UCSD-AML1 (cell line): ENCODE measurements at regions not wholly inside any gene's neighbourhood (a gene's known extent, or its start where the extent isn't known, plus 50 kb on each side); places are given as distances from the start of the nearest gene placed in this dataset.

ENCODE experiments used
- DNase-seq: peaks from one replicate; lab custom pipeline; 2025; ENCODE audit not compliant: unreplicated experiment; lab: John Stamatoyannopoulos, UW

DNA sequence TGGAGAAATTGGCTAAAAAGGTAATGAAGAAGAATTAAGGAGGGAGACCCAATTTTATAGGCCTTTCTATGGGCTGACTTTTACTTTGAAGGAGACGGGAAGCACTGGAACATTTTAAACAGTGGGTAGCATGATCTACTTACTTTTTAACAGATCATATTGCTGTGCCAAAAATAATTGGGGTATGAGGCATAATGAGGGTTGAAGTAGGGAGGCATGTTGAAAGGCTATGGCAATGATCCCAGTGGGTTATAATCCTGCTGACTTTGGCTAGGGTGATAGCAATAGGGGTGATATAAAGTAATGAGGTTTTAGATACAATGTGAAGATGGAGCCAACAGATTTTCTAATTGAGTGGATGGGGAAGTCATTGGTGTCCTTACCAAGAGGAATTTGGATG lies 73.2 kb downstream of the GPR37 start:
- DNase-seq: no peak

DNA sequence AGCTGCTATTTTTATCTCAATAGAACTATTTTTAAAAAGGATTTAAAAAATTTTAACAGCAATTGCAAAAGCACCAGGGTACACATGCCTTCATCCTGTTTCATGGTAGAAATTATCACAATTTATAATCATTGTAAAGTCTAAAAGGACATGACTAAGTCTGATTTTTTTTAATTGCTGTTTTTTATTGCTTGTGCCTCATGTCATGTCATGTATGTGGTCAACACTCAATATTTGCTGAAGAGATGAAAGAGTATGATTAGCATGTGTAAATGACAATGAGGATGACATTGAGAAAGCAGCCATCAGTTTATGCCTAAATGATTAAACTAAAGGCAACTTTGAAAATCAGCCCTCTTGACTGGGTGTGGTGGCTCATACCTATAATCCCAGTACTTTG lies 74.8 kb downstream of the GPR37 start:
- no peak for DNase-seq

DNA sequence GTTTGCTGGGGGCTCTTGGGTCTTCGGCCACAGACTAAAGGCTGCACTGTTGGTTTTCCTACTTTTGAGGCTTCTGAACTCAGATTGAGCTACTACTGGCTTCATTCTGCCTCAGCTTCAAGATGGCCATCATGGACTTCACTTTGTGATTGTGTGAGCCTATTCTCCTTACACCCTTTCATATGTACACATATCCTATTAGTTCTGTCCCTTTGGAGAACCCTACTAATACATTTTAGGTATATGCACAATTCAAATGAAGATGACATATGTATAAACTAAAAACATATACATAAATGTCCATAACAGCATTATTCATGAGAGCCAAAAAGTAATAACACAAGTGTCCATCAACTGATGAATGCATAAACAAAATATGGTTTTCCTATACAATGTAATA lies 75.7 kb downstream of the GPR37 start:
- DNase-seq: no peak

DNA sequence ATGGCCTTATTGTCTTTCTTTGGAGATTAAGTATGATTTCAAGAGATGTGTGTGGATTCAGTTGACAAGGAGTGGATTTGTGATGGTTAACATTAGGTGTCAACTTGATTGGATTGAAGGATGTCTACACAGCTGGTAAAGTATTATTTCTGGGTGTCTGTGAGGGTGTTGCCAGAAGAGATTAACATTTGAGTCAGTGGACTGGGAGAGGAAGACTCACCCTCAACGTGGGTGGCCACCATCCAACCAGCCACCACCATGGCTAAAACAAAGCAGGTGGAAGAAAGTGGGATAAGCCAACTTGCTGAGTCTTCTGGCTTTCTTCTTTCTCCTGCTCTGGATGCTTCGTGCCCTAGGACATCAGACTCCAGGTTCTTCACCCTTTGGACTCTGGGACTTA lies 76.1 kb downstream of the GPR37 start:
- no peak for DNase-seq

DNA sequence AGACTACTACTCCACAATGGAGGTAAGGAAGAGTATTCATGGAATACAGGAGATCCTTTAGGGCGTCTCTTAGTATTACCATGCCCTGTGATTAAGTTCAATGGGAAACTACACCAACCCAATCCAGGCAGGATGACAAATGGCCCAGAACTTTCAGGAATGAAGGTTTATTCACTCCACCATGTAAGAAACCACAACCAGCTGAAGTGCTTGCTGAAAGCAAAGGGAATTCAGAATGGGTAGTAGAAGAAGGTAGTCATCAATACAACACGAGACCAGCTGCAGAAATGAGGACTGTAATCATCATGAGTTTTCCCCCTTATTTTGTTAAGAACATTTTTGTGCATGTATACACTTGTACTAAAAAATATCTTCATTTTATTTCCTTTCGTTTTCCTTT lies 76.6 kb downstream of the GPR37 start:
- no peak for DNase-seq

DNA sequence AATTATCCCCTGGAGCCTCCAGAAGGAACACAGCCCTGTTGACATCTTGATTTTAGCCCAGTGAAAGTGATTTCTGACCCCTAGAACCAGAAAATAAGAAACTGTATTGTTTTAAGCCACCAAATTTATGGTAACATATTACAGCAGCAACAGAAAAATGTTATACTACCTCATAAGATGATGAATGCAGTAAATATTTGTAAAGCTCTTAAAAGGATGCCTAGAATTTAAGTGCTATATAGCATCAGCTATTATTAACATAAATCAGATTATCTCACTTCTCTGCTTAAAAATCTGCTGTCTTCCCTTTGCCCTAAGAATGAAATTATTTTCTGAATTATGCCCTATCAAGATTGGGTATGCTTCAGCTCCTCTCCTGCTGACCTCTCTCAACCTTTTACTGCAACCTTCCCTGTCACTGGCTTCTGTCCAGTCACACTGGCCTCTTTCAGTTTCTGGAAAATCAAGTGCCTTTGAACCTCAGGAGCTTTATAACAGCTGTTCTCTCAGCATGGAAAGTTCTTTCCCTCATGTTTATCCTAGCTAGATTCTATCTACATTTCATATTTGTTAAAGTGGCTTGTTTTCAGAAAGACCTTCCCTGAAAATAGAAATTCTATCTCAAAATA lies 78.9 kb downstream of the GPR37 start:
- DNase-seq: no peak

DNA sequence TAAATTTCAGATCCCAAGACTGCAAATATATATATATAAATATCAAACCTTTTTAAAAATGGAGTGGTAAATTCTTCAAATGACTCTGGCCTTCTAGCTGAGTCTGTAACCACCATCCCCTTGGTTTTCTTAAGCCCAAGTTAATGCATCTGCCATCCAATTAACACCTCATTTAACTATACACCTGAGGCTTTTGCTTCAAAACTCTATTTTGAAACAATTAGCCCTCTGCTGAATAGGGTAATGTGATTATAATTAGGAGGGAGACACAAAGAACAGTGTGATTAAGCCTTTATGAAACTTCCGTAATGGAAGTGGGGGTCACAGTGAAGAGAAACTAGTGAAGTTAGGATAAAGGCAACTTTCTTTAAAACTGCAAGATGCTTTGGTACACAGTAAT lies 83.6 kb downstream of the GPR37 start:
- DNase-seq: no peak

DNA sequence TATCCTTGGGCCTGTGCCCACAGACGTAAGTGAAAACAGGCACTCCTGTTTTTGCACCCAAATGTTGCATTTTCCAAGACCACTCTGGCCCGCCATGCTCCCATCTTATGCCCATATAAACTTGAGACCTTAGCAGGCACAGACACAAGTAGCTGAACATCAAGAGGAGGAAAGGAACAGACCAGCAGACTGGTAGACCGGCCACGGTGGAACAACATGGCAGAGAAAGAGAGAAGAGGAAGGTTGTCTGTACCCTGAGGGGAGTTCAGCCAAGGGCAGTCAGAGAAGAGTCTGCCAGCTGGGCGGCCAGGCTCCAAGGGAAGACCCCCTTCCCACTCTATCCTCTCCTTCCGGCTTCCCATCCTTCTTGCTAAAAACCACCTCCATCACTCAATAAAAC lies 85.3 kb downstream of the GPR37 start:
- DNase-seq: no peak

DNA sequence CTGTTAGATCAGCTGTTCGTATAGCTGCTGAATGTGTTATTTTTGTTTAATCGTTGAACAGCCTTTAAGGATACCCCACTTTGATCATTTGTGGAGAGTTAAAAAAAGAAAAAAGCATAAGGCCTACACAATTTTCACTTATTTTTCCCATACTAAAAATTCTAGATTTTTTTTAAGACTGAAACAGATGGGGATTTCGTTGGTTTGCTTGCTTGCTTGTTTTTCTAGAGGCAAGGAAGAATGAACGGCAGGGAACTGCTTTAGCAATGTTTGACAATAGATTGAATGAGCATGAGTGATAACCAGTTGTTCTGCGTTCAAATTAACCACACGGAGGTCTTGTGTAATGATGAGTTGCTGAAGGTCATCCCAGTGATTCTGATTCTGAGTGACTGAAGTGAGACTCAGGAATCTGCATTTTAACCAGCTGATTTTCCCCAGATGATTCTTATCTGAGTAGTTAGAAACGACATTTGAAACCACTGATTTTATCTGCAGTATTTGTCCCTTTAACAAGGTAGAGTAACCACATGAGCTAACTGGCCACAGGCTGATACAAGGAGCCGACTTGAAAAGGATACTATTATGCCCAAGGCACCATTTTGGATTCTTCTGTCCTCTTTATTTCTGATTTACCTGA lies 85.9 kb downstream of the GPR37 start:
- DNase-seq: no peak

DNA sequence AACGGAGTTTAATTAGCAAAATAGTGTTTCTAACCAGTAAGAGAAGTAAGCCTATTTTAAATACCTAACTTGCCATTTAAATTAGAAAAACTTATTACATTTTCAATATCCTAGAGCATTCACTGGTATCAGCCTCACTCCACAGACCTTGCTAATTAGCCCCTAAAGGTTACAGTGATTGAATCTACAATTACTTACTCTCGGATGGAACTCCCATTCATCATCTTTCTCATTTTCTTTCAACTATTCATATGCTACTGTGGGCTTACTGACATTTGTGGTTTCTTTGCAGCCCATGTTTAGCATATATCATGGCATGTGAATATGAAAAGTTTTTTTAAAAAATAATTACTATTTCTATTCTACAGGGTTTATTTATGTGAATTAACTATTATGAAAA lies 86.4 kb downstream of the GPR37 start:
- no peak for DNase-seq

DNA sequence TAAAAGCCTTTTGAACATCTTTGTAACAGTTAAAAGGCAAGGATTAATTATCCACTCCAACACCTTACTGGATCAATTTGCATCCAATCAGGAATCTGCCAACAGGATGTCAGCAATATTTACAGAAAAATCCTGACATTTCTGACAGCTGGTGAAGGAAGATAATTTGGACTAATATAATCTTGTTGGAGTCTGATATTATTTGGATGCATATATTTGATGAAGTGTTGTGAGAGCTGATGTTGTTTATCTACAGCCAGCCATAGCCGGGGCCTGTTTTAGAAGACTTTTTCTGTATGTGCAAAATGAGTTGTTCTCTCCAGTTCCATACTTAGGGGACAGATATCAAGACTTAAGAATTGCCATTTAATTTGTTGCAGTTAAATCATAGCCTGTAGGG lies 91.1 kb downstream of the GPR37 start:
- DNase-seq: no peak

DNA sequence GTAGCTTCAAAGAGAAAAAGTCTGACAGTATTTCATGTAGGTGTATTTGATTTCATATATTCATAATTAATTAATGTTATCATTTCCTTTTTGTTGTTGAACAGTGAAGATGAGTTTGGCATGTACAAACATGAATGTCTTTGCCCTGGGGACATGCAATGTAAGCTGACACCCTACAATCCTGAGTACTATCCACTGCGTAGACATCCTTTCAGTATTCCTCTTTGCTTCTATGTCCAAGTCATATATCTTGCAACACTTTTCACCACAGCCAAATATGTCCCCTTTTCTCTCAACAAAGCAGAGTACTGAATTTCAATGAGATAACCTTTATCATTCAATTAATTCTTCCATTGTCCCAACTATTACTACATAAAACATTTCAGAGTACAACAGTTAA lies 93.6 kb downstream of the GPR37 start:
- no peak for DNase-seq

DNA sequence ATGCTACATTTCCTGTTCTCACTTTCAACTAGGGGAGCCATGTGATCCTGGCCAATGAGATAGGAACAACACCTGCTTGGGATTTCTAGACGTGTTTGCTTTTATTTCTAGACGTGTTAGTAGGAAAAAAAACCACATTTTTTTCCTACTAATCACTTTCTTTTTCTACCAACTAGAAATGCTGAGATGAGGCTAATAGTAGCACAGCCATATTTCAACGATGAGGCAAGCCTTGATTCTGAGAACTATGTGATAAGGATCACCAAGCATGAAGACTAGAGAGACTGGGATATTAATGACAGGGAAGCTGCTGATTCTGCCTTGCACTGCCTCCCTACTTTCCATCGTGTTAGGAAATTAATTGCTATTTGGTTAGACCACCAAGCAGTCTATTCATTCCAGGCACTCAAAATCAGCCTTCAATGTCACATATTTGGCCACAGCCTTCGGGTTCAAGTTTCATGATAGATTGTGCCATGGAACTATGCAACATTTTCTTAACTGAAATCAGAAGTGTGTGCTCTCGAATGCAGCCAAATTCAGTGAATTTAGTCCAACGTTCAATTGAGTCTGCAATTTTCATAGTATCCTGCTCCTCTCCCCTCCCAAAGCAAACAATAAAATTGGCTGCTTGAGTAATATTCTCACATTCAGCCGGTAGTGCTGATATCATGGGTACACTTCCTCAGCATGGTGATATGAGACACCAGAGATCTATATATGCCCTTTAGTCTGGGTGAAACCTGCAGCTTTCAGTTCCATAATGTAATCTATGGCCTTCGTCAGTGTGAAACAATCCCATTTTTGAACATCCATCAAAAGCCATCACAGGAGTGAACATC lies 98.1 kb downstream of the GPR37 start:
- no peak for DNase-seq

DNA sequence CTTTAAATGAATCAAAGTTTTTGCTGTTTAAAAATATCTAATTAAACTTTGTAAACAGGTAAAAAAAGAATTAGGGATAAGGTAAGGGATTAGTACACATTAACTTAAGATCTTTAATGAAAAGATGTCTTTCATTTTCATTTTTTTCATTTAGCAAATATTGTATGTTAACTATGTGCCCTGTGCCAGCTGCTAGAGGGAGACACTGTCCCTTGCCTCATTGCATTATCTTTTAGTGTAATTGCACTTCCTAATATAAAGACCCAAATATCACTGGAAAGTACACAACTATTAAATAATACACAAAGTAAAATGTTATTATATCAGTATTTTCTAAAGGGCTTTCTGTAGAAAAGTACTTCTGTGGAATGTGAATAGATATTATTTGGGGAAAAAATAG lies 102.7 kb downstream of the GPR37 start:
- DNase-seq: no peak

DNA sequence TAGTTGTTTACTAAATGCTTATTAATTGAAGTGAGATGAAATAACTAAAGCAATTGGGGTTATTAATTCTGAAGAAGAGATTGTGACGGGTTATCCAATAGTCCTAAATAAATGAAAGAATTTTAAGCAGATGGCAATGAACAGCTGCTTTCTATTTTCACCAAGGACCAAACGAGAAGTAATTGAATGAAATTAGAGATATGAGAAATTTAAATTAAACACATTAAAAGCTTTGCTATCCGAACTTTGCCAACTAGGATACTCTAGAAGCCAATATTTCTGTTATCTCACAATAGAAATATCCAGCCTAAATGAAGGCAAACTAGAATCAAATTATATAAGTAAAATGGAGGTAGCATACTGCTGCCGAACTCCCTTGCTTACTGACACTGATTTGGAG lies 103.2 kb downstream of the GPR37 start:
- no peak for DNase-seq

DNA sequence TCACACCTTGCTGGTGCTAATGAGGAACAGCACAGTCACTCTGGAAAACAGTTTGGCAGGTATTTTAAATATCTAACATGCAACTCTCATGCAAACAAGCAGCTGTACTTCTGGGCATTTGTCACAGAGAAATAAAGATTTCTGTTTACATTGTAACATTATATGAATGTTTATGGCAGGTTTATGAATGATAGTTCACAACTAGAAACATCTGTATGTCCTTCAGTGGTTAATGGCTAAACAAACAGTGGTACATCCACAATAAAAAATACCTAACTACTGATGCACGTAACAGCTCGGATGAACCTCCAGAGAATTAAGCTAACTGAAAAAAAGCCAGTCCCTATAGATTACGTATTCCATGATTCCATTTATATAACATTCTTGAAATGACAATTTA lies 109.6 kb downstream of the GPR37 start:
- DNase-seq: no peak

DNA sequence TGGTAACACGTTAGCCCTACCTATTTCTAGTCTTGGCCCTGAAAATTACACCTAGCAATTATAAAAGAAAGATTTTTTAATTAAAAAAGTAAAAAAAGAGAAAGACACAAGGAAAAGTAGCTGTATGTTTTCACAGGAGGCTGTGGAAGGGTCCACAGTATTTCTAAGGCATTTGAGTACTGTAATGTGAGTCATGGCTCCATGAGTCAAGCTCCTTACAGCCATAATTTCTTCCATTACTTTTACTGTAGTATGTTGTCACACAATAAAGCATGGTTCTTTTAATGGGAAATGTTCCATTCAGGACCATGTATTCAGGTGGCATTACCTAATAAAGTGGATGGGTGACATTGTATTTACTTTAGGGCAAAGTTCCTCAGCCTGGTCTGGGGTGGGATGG lies 113.4 kb downstream of the GPR37 start:
- no peak for DNase-seq

DNA sequence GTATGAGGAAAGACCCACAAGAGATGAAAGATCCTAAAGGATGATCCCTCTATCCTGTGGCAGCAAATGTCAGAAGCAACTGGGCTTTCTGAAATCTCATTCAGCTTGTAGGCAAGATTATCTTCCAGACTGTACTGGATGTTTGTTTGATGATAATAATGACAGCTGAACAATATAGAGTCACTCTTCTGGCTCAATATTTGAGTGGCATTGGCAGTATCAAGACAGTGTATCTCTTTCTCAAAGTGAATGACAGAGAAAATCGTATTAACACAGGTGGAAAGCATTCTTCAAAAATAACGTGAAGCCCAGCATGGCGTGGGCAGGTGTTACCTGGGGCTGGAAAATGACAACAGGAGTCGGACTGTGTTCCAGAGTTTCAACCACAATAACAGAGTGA lies 114.5 kb downstream of the GPR37 start:
- DNase-seq: no peak

DNA sequence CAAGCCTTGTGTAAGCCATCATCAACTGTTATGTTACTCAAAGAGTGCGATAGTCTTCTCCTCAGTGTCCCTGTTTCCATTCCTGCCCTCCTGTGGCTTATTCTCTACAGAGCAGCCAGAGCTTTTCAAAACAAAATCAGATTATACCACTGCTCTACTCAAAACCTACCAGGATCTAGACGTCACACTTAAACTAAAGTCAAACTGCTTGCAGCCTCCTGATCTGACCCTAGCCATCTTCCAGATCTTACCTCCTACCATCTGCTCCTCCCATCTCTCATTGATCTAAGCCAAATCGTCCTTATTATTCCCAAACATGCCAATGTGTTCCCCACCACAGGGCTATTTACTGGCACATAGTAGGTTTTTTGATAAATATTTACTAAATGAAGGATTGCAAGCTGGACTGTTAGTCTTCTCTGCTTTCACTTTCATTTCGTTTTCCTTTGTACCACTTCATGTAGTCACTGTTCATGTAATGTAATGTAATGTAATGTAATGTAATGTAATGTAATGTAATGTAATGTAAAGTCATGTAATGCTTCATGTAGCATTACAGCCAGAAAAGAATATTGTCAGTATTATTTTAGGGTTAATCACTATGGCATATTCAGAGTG lies 116.1 kb downstream of the GPR37 start:
- DNase-seq: no peak

DNA sequence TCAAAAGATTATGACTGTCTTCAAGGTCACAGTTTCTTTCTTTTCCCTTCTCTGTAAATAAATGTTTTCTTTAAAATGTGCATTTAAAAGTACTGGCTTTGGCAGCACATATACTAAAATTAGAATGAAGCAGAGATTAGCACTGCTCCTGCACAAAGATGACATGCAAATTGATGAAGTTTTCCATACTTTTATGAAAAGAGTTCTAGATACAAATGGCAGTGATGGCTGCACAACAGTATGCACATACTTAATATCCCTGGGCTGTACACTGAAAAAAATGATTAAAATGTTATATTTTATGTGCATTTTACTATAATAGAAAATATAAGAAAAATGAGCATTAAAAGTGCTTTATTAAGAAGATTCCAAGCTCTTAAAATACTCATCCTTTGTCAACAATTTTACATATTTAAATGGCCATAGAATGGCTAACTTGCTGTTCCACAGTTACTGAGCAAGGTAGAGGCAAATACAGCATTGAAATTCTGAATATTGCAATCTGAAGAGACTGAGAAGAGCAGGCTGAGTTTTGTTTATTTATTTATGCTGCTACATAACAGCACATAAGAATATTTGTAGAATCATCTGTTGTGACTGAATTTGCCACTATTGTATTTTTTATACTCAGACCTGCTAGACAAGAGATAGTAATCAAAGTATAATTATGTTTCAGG lies 117.8 kb downstream of the GPR37 start:
- DNase-seq: no peak

DNA sequence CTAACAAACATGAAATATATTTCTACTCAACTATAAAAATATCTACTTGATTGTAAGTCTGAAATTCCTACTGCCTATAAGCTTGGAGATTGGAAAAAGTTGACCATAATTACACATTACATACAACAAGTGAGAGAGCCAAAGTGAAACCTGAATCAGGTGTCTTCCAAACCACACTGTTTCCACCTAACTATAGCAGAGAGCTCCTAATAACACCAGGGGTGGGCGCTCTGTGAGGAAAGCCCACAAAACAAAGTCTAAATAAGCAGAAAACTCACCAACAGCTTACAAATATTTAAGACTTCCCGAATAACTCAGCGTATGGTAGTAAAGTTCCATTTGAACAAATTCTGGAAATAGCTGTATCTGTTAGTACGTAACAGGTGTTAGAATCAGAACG lies 119.9 kb downstream of the GPR37 start:
- DNase-seq: no peak
